HepG2 (cell line): ENCODE measurements at regions not wholly inside any gene's neighbourhood (a gene's known extent, or its start where the extent isn't known, plus 50 kb on each side); places are given as distances from the start of the nearest gene placed in this dataset.

Source experiments
- ATAC-seq: fragments of 200-7000 bp; cut with Tn5 transposase; 3 replicates; pipeline ENCODE4 v1.9.1; 2020; ENCODE audit warnings: mild to moderate bottlenecking, moderate library complexity
- BruUV-seq: library from RNA; stranded (reverse); fragments of 400-500 nt; replicated peaks from 2 replicates; lab custom pipeline; 2021; lab: Mats Ljungman, UMichigan
- CTCF ChIA-PET: fragments of 300-600 bp; formaldehyde crosslinking; extraction: SDS; loops from one replicate; lab custom pipeline; 2021; ENCODE audit warnings: low total read pairs, inconsistent platforms, low intra/inter-chr PET ratio; lab: Yijun Ruan, JAX
- POLR2A ChIA-PET: fragments of 350-600 bp; sonication (Branson Sonifier 250); formaldehyde crosslinking; loops from one replicate; lab custom pipeline; 2020; ENCODE audit warnings: antibody characterized with exemption, inconsistent platforms; lab: Yijun Ruan, JAX
- DNase-seq: peaks from one replicate; pipeline ENCODE4 v3.0.0-alpha.2; 2015; ENCODE audit warnings: low spot score
- FAIRE-seq: peaks from 3 replicates; lab custom pipeline; 2011; peaks lifted over from hg19 to GRCh38; lab: Jason Lieb, UNC
- H2AFZ ChIP-seq: one replicate; pipeline ENCODE4 v1.6.1; 2011; ENCODE audit warnings: low read length, inconsistent platforms
- H3K27ac ChIP-seq: fragments of 300-600 bp; 3 replicates; pipeline ENCODE4 v1.8.0; 2011; ENCODE audit warnings: mixed run types, mild to moderate bottlenecking, mixed read lengths, low read length, inconsistent platforms; ENCODE audit not compliant: insufficient read depth; ENCODE audit errors: extremely low read length
- H3K27me3 ChIP-seq, 2 experiments: fragments of 200-600 bp in 1 of 2; 2 replicates in 1 of 2; 3 replicates in 1 of 2; pipeline versions ENCODE4 v1.6.0 to v1.8.0; 2011; ENCODE audit warnings: low read length in 2 of 2, mild to moderate bottlenecking in 2 of 2, moderate library complexity in 2 of 2, inconsistent platforms in 1 of 2; ENCODE audit not compliant: insufficient read depth in 2 of 2, control insufficient read depth in 1 of 2
- H3K36me3 ChIP-seq, 2 experiments: fragments of 200-600 bp in 1 of 2; replicated peaks in 1 of 2; 2 replicates in 1 of 2; 3 replicates in 1 of 2; pipeline versions ENCODE4 v1.5.1 to v1.8.0; 2011; ENCODE audit warnings: low read length in 2 of 2, inconsistent platforms in 1 of 2; ENCODE audit not compliant: insufficient read depth in 2 of 2, control insufficient read depth in 1 of 2
- H3K4me1 ChIP-seq: 2 replicates; pipeline ENCODE4 v1.5.1; 2012; ENCODE audit warnings: low read length, inconsistent platforms; ENCODE audit not compliant: insufficient read depth
- H3K4me2 ChIP-seq: 2 replicates; pipeline ENCODE4 v1.6.0; 2011; ENCODE audit warnings: low read depth, low read length, inconsistent platforms
- H3K4me3 ChIP-seq, 3 experiments: fragments of 200-600 bp in 1 of 3; sonication (generic), shearing (Covaris generic) in 1 of 3; replicated peaks in 1 of 3; 2 replicates each; pipeline ENCODE4 v1.5.1; 2011 to 2016; ENCODE audit warnings: low read length in 3 of 3, inconsistent platforms in 2 of 3, low read depth in 2 of 3, mild to moderate bottlenecking in 2 of 3, control low read depth in 1 of 3, mixed read lengths in 1 of 3; ENCODE audit not compliant: insufficient read depth in 1 of 3
- H3K79me2 ChIP-seq: one replicate; pipeline ENCODE4 v1.6.1; 2011; ENCODE audit warnings: low read length, inconsistent platforms; ENCODE audit not compliant: insufficient read depth
- H3K9ac ChIP-seq: 2 replicates; pipeline ENCODE4 v1.6.0; 2011; ENCODE audit warnings: mild to moderate bottlenecking, low read depth, low read length, inconsistent platforms; ENCODE audit not compliant: insufficient read depth
- H3K9me3 ChIP-seq: 2 replicates; pipeline ENCODE4 v1.5.1; 2012; ENCODE audit warnings: mild to moderate bottlenecking, low read length
- H4K20me1 ChIP-seq: 2 replicates; pipeline ENCODE4 v1.6.0; 2011; ENCODE audit warnings: inconsistent platforms, mild to moderate bottlenecking, low read length, moderate library complexity; ENCODE audit not compliant: insufficient read depth
- CBFB ChIP-seq: sonication (generic); formaldehyde crosslinking; IDR thresholded peaks from 2 replicates; pipeline ENCODE4 v1.4.0; 2020; ENCODE audit warnings: missing genetic modification reagents
- FUBP1 ChIP-seq: sonication (generic); formaldehyde crosslinking; IDR thresholded peaks from 2 replicates; pipeline ENCODE4 v1.5.1; 2020; ENCODE audit warnings: missing genetic modification reagents, mild to moderate bottlenecking, borderline replicate concordance
- GRHL1 ChIP-seq: sonication (generic); formaldehyde crosslinking; conservative IDR thresholded peaks from 2 replicates; pipeline ENCODE4 v1.8.0; 2022; ENCODE audit warnings: missing genetic modification reagents
- PBX2 ChIP-seq: IDR thresholded peaks from 2 replicates; pipeline ENCODE4 v1.6.1; 2016; ENCODE audit warnings: control low read depth
- PHF21A ChIP-seq: sonication (generic); formaldehyde crosslinking; IDR thresholded peaks from 2 replicates; pipeline ENCODE4 v1.5.0; 2020; ENCODE audit warnings: mild to moderate bottlenecking, missing genetic modification reagents
- PRDM4 ChIP-seq: sonication (generic); formaldehyde crosslinking; IDR thresholded peaks from 2 replicates; pipeline ENCODE4 v1.9.0; 2021; ENCODE audit warnings: missing genetic modification reagents, borderline replicate concordance
- THRA ChIP-seq: sonication (generic); formaldehyde crosslinking; IDR thresholded peaks from 2 replicates; pipeline ENCODE4 v1.4.0; 2020; ENCODE audit warnings: missing genetic modification reagents, borderline replicate concordance
- UBTF ChIP-seq: sonication (generic); formaldehyde crosslinking; IDR thresholded peaks from 2 replicates; pipeline ENCODE4 v1.4.0; 2020; ENCODE audit warnings: mild to moderate bottlenecking, missing genetic modification reagents
- ZNF280D ChIP-seq: sonication (generic); formaldehyde crosslinking; IDR thresholded peaks from 2 replicates; pipeline ENCODE4 v1.5.1; 2020; ENCODE audit warnings: mild to moderate bottlenecking, missing genetic modification reagents
- WGBS: methylation state at CpG from one replicate; pipeline ENCODE4 v1.1.6; 2017; ENCODE audit warnings: low lambda C conversion rate; 5-methylcytosine and 5-hydroxymethylcytosine counted together
- in situ Hi-C: cut with HindIII; loops from 2 replicates; pipeline ENCODE4 v1.10.0; 2017; ENCODE audit warnings: low pct_unique_long_range_greater_than_20kb; ENCODE audit not compliant: extremely low pct_ligation_motif_present
- intact Hi-C: fragments of 100-400 bp; cut with micrococcal nuclease; formaldehyde crosslinking; loops from one replicate; pipeline ENCODE4 v1.10.0; 2022; ENCODE audit not compliant: unreplicated experiment

- no peaks in the 10 kb centered on the region for H3K27me3 ChIP-seq
- in situ Hi-C loops (no loop called here), intact Hi-C loops (no loop called here)
- ATAC-seq (no peak), DNase-seq (no peak), FAIRE-seq (no peak)
- 93% methylated on average over 2 of the region's 2 CpGs for WGBS
- H3K4me2 ChIP-seq, result no peak overlapping the region
- H4K20me1 ChIP-seq, result no peaks in the 10 kb centered on the region
- H3K4me1 ChIP-seq, result peaks cover 16% of the 10 kb centered on the region
- no peaks in the 10 kb centered on the region for H3K79me2 ChIP-seq
- H3K4me3 ChIP-seq, result no peak overlapping the region
- H3K9me3 ChIP-seq, result no peaks in the 10 kb centered on the region
- ChIA-PET POLR2A (no interaction called here), CTCF (no interaction called here)
- no peak overlapping the region for H2AFZ ChIP-seq
- H3K9ac ChIP-seq, result no peak overlapping the region
- no TSS peak for BruUV-seq
- H3K36me3 ChIP-seq, result no peaks in the 10 kb centered on the region
- no peak overlapping the region for H3K27ac ChIP-seq
- TF ChIP-seq FUBP1 (CRISPR knock-in tag), result no peak
- TF ChIP-seq THRA (CRISPR knock-in tag), result no peak
- TF ChIP-seq PHF21A (CRISPR knock-in tag), result no peak
- TF ChIP-seq ZNF280D (CRISPR knock-in tag), result no peak
- no peak for TF ChIP-seq CBFB (CRISPR knock-in tag)
- no peak for TF ChIP-seq PBX2 (CRISPR knock-in tag)
- no peak for TF ChIP-seq GRHL1
- no peak for TF ChIP-seq PRDM4
- TF ChIP-seq UBTF (CRISPR knock-in tag), result no peak
These were observed 86.1 kb upstream of the LOC128125822 start for GRCh38 chr6:63486196-63486595.
